CD8-positive, alpha-beta memory T cell (primary cell): ENCODE measurements at regions not wholly inside any gene's neighbourhood (a gene's known extent, or its start where the extent isn't known, plus 50 kb on each side); places are given as distances from the start of the nearest gene placed in this dataset.

Source experiments
- CTCF ChIA-PET: fragments of 350-600 bp; sonication (Branson Sonifier 250); formaldehyde crosslinking; loops from one replicate; lab custom pipeline; 2021; ENCODE audit warnings: antibody characterized with exemption; lab: Charles Lee
- POLR2A ChIA-PET: fragments of 350-600 bp; sonication (Branson Sonifier 250); formaldehyde crosslinking; loops from one replicate; lab custom pipeline; 2021; ENCODE audit warnings: antibody characterized with exemption; lab: Charles Lee
- DNase-seq, 5 donors: peaks; one replicate each; pipeline versions ENCODE4 v3.0.0 to v3.0.0-alpha.2; 2020 to 2022; ENCODE audit warnings: mixed read lengths in 1 of 5
- H3K27ac ChIP-seq: one replicate; pipeline ENCODE4 v1.7.0; 2013; ENCODE audit warnings: low read depth, mild to moderate bottlenecking, low read length, moderate library complexity
- H3K27me3 ChIP-seq: 2 replicates; pipeline ENCODE4 v1.7.0; 2013; ENCODE audit warnings: low read length, mild to moderate bottlenecking; ENCODE audit not compliant: insufficient read depth, poor library complexity, severe bottlenecking
- H3K36me3 ChIP-seq: 2 replicates; pipeline ENCODE4 v1.7.0; 2013; ENCODE audit warnings: mild to moderate bottlenecking, low read length, moderate library complexity; ENCODE audit not compliant: insufficient read depth
- H3K4me1 ChIP-seq: 2 replicates; pipeline ENCODE4 v1.7.0; 2013; ENCODE audit warnings: mild to moderate bottlenecking, low read length, moderate library complexity; ENCODE audit not compliant: insufficient read depth
- H3K4me3 ChIP-seq: 2 replicates; pipeline ENCODE4 v1.7.0; 2013; ENCODE audit warnings: mild to moderate bottlenecking, low read length
- H3K9me3 ChIP-seq: 2 replicates; pipeline ENCODE4 v1.7.0; 2013; ENCODE audit warnings: mild to moderate bottlenecking, low read length
- H3K27ac Mint-ChIP-seq, 8 donors: one replicate each; pipeline ENCODE4 v1.8.0; 2020 to 2021; ENCODE audit warnings: mixed read lengths in 8 of 8, mild to moderate bottlenecking in 6 of 8, inconsistent platforms in 3 of 8, moderate library complexity in 3 of 8
- H3K27me3 Mint-ChIP-seq, 2 donors: one replicate each; pipeline ENCODE4 v1.8.0; 2020 to 2021; ENCODE audit warnings: mixed read lengths in 2 of 2, mild to moderate bottlenecking in 1 of 2, moderate library complexity in 1 of 2
- H3K36me3 Mint-ChIP-seq, 3 donors: one replicate each; pipeline ENCODE4 v1.8.0; 2020 to 2021; ENCODE audit warnings: mixed read lengths in 3 of 3, inconsistent platforms in 1 of 3, mild to moderate bottlenecking in 1 of 3
- H3K4me1 Mint-ChIP-seq, 3 donors: one replicate each; pipeline ENCODE4 v1.8.0; 2020 to 2021; ENCODE audit warnings: mixed read lengths in 3 of 3, inconsistent platforms in 1 of 3, mild to moderate bottlenecking in 1 of 3
- H3K4me3 Mint-ChIP-seq, 7 donors: one replicate each; pipeline ENCODE4 v1.8.0; 2020 to 2021; ENCODE audit warnings: mixed read lengths in 7 of 7, mild to moderate bottlenecking in 6 of 7, moderate library complexity in 4 of 7, inconsistent platforms in 2 of 7
- H3K9me3 Mint-ChIP-seq, 5 donors: one replicate each; pipeline ENCODE4 v1.8.0; 2020 to 2022; ENCODE audit warnings: mixed read lengths in 5 of 5, mild to moderate bottlenecking in 3 of 5, moderate library complexity in 2 of 5, inconsistent platforms in 1 of 5

GRCh38 chr5:30690931-30691330 lies 502.6 kb upstream of the CDH6 start:
- no peak overlapping the region for H3K4me3 Mint-ChIP-seq
- no peak for DNase-seq
- Histone ChIP-seq H3K27ac (no peak overlapping the region), H3K36me3 (no peaks in the 10 kb centered on the region), H3K9me3 (no peaks in the 10 kb centered on the region), H3K4me3 (no peak overlapping the region), H3K4me1 (no peaks in the 10 kb centered on the region), H3K27me3 (no peaks in the 10 kb centered on the region)
- H3K9me3 Mint-ChIP-seq = peaks cover 4 to 33% (median 11%) of the 10 kb centered on the region in 5 donors
- POLR2A ChIA-PET = no interaction called here
- H3K27me3 Mint-ChIP-seq = no peaks in the 10 kb centered on the region
- no peak overlapping the region for H3K27ac Mint-ChIP-seq
- no peaks in the 10 kb centered on the region for H3K4me1 Mint-ChIP-seq
- H3K36me3 Mint-ChIP-seq = no peaks in the 10 kb centered on the region
- CTCF ChIA-PET = no interaction called here

GRCh38 chr5:30687461-30687860 lies 506.0 kb upstream of the CDH6 start:
- no peaks in the 10 kb centered on the region for H3K4me1 Mint-ChIP-seq
- CTCF ChIA-PET = no interaction called here
- no peak overlapping the region for H3K4me3 ChIP-seq

GRCh38 chr5:30686530-30686929 lies 507.0 kb upstream of the CDH6 start:
- Mint-ChIP-seq H3K4me1 (no peaks in the 10 kb centered on the region), H3K36me3 (no peaks in the 10 kb centered on the region), H3K27ac (no peak overlapping the region), H3K27me3 (no peaks in the 10 kb centered on the region), H3K4me3 (no peak overlapping the region), H3K9me3 (peaks cover 2 to 25% (median 9%) of the 10 kb centered on the region in 5 donors)
- H3K4me3 ChIP-seq = no peak overlapping the region
- H3K27ac ChIP-seq = no peak overlapping the region
- ChIA-PET POLR2A (no interaction called here), CTCF (no interaction called here)
- H3K4me1 ChIP-seq = no peaks in the 10 kb centered on the region
- H3K36me3 ChIP-seq = no peaks in the 10 kb centered on the region
- H3K9me3 ChIP-seq = no peaks in the 10 kb centered on the region
- H3K27me3 ChIP-seq = no peaks in the 10 kb centered on the region
- DNase-seq = no peak

More at GRCh38 chr5:30687461-30687860, 506.0 kb upstream of the CDH6 start:
- Mint-ChIP-seq H3K27ac (no peak overlapping the region), H3K36me3 (no peaks in the 10 kb centered on the region), H3K27me3 (no peaks in the 10 kb centered on the region), H3K4me3 (no peak overlapping the region), H3K9me3 (peaks cover 2 to 25% (median 9%) of the 10 kb centered on the region in 5 donors)
- Histone ChIP-seq H3K36me3 (no peaks in the 10 kb centered on the region), H3K27me3 (no peaks in the 10 kb centered on the region), H3K27ac (no peak overlapping the region), H3K4me1 (no peaks in the 10 kb centered on the region), H3K9me3 (no peaks in the 10 kb centered on the region)
- POLR2A ChIA-PET = no interaction called here
- no peak for DNase-seq

GRCh38 chr5:30676223-30676840 lies 517.2 kb upstream of the CDH6 start:
- peaks cover 5 to 30% (median 14%) of the 10 kb centered on the region in 5 donors for H3K9me3 Mint-ChIP-seq
- ChIA-PET POLR2A (no interaction called here), CTCF (no interaction called here)
- no peak overlapping the region for H3K4me3 Mint-ChIP-seq
- Histone ChIP-seq H3K27me3 (no peaks in the 10 kb centered on the region), H3K27ac (no peak overlapping the region), H3K4me1 (no peaks in the 10 kb centered on the region), H3K36me3 (no peaks in the 10 kb centered on the region), H3K4me3 (no peak overlapping the region), H3K9me3 (no peaks in the 10 kb centered on the region)
- no peaks in the 10 kb centered on the region for H3K27me3 Mint-ChIP-seq
- DNase-seq = no peak
- no peaks in the 10 kb centered on the region for H3K4me1 Mint-ChIP-seq
- H3K36me3 Mint-ChIP-seq = no peaks in the 10 kb centered on the region
- H3K27ac Mint-ChIP-seq = no peak overlapping the region

GRCh38 chr5:30667293-30667692 lies 526.2 kb upstream of the CDH6 start:
- H3K27me3 ChIP-seq = no peaks in the 10 kb centered on the region
- DNase-seq = no peak
- CTCF ChIA-PET = no interaction called here
- no peak overlapping the region for H3K4me3 ChIP-seq
- H3K9me3 ChIP-seq = no peaks in the 10 kb centered on the region
- H3K36me3 ChIP-seq = no peaks in the 10 kb centered on the region
- H3K36me3 Mint-ChIP-seq = no peaks in the 10 kb centered on the region
- no peak overlapping the region for H3K27ac Mint-ChIP-seq
- POLR2A ChIA-PET = no interaction called here
- peaks cover 0 to 1% of the 10 kb centered on the region in 2 donors for H3K27me3 Mint-ChIP-seq
- H3K9me3 Mint-ChIP-seq = peaks cover 4 to 30% (median 11%) of the 10 kb centered on the region in 5 donors
- no peak overlapping the region for H3K27ac ChIP-seq
- H3K4me3 Mint-ChIP-seq = no peak overlapping the region
- H3K4me1 ChIP-seq = no peaks in the 10 kb centered on the region
- H3K4me1 Mint-ChIP-seq = no peaks in the 10 kb centered on the region

GRCh38 chr5:30663536-30663935 lies 530.0 kb upstream of the CDH6 start:
- Mint-ChIP-seq H3K4me3 (no peak overlapping the region), H3K36me3 (no peaks in the 10 kb centered on the region)
- no peak overlapping the region for H3K27ac ChIP-seq

GRCh38 chr5:30662373-30662772 lies 531.1 kb upstream of the CDH6 start:
- no peak overlapping the region for H3K27ac ChIP-seq
- no peaks in the 10 kb centered on the region for H3K36me3 ChIP-seq
- H3K4me1 Mint-ChIP-seq = no peaks in the 10 kb centered on the region
- no peaks in the 10 kb centered on the region for H3K9me3 ChIP-seq
- H3K36me3 Mint-ChIP-seq = no peaks in the 10 kb centered on the region
- H3K27ac Mint-ChIP-seq = no peak overlapping the region
- ChIA-PET POLR2A (no interaction called here), CTCF (no interaction called here)
- H3K9me3 Mint-ChIP-seq = peaks cover 5 to 23% (median 17%) of the 10 kb centered on the region in 5 donors
- DNase-seq = no peak
- H3K4me3 Mint-ChIP-seq = no peak overlapping the region
- H3K27me3 Mint-ChIP-seq = no peaks in the 10 kb centered on the region
- no peaks in the 10 kb centered on the region for H3K27me3 ChIP-seq
- H3K4me3 ChIP-seq = no peak overlapping the region
- no peaks in the 10 kb centered on the region for H3K4me1 ChIP-seq

More at GRCh38 chr5:30663536-30663935, 530.0 kb upstream of the CDH6 start:
- ChIA-PET CTCF (no interaction called here), POLR2A (no interaction called here)
- H3K27me3 Mint-ChIP-seq = peaks cover 0 to under 1% of the 10 kb centered on the region in 2 donors
- H3K4me1 Mint-ChIP-seq = no peaks in the 10 kb centered on the region
- Histone ChIP-seq H3K36me3 (no peaks in the 10 kb centered on the region), H3K4me1 (no peaks in the 10 kb centered on the region), H3K9me3 (no peaks in the 10 kb centered on the region), H3K4me3 (no peak overlapping the region), H3K27me3 (no peaks in the 10 kb centered on the region)
- peaks cover 5 to 26% (median 15%) of the 10 kb centered on the region in 5 donors for H3K9me3 Mint-ChIP-seq
- peak overlapping the region in 1 of 8 donors; percentile 69 for H3K27ac Mint-ChIP-seq
- DNase-seq = no peak

GRCh38 chr5:30661730-30662129 lies 531.8 kb upstream of the CDH6 start:
- ChIA-PET CTCF (no interaction called here), POLR2A (no interaction called here)
- H3K4me3 Mint-ChIP-seq = no peak overlapping the region
- H3K27me3 ChIP-seq = no peaks in the 10 kb centered on the region
- no peaks in the 10 kb centered on the region for H3K27me3 Mint-ChIP-seq
- no peaks in the 10 kb centered on the region for H3K9me3 ChIP-seq
- H3K36me3 ChIP-seq = no peaks in the 10 kb centered on the region
- H3K9me3 Mint-ChIP-seq = peaks cover 5 to 28% (median 20%) of the 10 kb centered on the region in 5 donors
- H3K4me1 Mint-ChIP-seq = no peaks in the 10 kb centered on the region
- DNase-seq = no peak
- H3K4me3 ChIP-seq = no peak overlapping the region
- H3K36me3 Mint-ChIP-seq = no peaks in the 10 kb centered on the region
- H3K27ac ChIP-seq = no peak overlapping the region
- H3K4me1 ChIP-seq = no peaks in the 10 kb centered on the region
- H3K27ac Mint-ChIP-seq = no peak overlapping the region
